Thyroid gland (tissue), 4 donors: ENCODE measurements at regions not wholly inside any gene's neighbourhood (a gene's known extent, or its start where the extent isn't known, plus 50 kb on each side); places are given as distances from the start of the nearest gene placed in this dataset.

ENCODE experiments used
- CTCF ChIP-seq, 6 experiments: fragments of 200-600 bp in 3 of 6; fragments of 450-650 bp in 3 of 6; sonication (generic) in 3 of 6; IDR thresholded peaks; one replicate each; pipeline ENCODE4 v1.5.1; 2016 to 2019; ENCODE audit warnings: antibody characterized with exemption in 6 of 6, mild to moderate bottlenecking in 2 of 6, inconsistent platforms in 1 of 6, moderate library complexity in 1 of 6
- POLR2A ChIP-seq, 2 donors: fragments of 450-650 bp; IDR thresholded peaks; one replicate each; pipeline ENCODE4 v1.6.1; 2017; ENCODE audit warnings: antibody characterized with exemption in 2 of 2, mild to moderate bottlenecking in 2 of 2, moderate library complexity in 1 of 2

- TF ChIP-seq CTCF (IDR thresholded peaks at IDR 0.05) (no peak), POLR2A (IDR thresholded peaks at IDR 0.05) (no peak)
Observed at GRCh38 chr3:43190670-43191069, 84.8 kb upstream of the POMGNT2 start.
